Thyroid gland (tissue), 4 donors: ENCODE measurements at regions not wholly inside any gene's neighbourhood (a gene's known extent, or its start where the extent isn't known, plus 50 kb on each side); places are given as distances from the start of the nearest gene placed in this dataset.
"Not testable (repeated sequence)": the region's sequence is repeated elsewhere in the genome, so short reads cannot be mapped to it uniquely, and the experiment has no call there.

ENCODE experiments used
- DNase-seq, 2 donors: peaks; one replicate each; pipeline ENCODE4 v3.0.0-alpha.2; 2019
- H3K27ac ChIP-seq, 3 donors: fragments of 200-600 bp; sonication (generic); 1 replicate in 2 of 3; 2 replicates in 1 of 3; pipeline ENCODE4 v1.5.1; 2016 to 2019; ENCODE audit warnings: mild to moderate bottlenecking in 1 of 3, moderate library complexity in 1 of 3
- H3K27me3 ChIP-seq: fragments of 200-600 bp; sonication (generic); one replicate; pipeline ENCODE4 v1.5.1; 2019
- H3K36me3 ChIP-seq, 2 donors: fragments of 200-600 bp; sonication (generic); one replicate each; pipeline ENCODE4 v1.5.1; 2016 to 2019
- H3K4me1 ChIP-seq, 2 donors: fragments of 200-600 bp; sonication (generic); one replicate each; pipeline ENCODE4 v1.5.1; 2017 to 2019
- H3K4me3 ChIP-seq, 3 donors: fragments of 200-600 bp; sonication (generic); replicated peaks in 1 of 3; 1 replicate in 2 of 3; 2 replicates in 1 of 3; pipeline ENCODE4 v1.5.1; 2016; ENCODE audit warnings: mild to moderate bottlenecking in 1 of 3
- H3K9me3 ChIP-seq: fragments of 200-600 bp; sonication (generic); one replicate; pipeline ENCODE4 v1.5.1; 2017
- POLR2A ChIP-seq, 2 donors: fragments of 450-650 bp; IDR thresholded peaks; one replicate each; pipeline ENCODE4 v1.6.1; 2017; ENCODE audit warnings: antibody characterized with exemption in 2 of 2, mild to moderate bottlenecking in 2 of 2, moderate library complexity in 1 of 2
- WGBS, 2 donors: methylation state at CpG; one replicate each; pipeline ENCODE4 v1.1.5; 2017; 5-methylcytosine and 5-hydroxymethylcytosine counted together
- intact Hi-C: fragments of 100-400 bp; cut with DNase I; formaldehyde crosslinking; loops from one replicate; pipeline ENCODE4 v1.15.1; 2023
- TF ChIP-seq, protein P1 (sequence below), 6 experiments: fragments of 200-600 bp in 3 of 6; fragments of 450-650 bp in 3 of 6; sonication (generic) in 3 of 6; IDR thresholded peaks; one replicate each; pipeline ENCODE4 v1.5.1; 2016 to 2019; ENCODE audit warnings: antibody characterized with exemption in 6 of 6, mild to moderate bottlenecking in 2 of 6, inconsistent platforms in 1 of 6, moderate library complexity in 1 of 6

DNA sequence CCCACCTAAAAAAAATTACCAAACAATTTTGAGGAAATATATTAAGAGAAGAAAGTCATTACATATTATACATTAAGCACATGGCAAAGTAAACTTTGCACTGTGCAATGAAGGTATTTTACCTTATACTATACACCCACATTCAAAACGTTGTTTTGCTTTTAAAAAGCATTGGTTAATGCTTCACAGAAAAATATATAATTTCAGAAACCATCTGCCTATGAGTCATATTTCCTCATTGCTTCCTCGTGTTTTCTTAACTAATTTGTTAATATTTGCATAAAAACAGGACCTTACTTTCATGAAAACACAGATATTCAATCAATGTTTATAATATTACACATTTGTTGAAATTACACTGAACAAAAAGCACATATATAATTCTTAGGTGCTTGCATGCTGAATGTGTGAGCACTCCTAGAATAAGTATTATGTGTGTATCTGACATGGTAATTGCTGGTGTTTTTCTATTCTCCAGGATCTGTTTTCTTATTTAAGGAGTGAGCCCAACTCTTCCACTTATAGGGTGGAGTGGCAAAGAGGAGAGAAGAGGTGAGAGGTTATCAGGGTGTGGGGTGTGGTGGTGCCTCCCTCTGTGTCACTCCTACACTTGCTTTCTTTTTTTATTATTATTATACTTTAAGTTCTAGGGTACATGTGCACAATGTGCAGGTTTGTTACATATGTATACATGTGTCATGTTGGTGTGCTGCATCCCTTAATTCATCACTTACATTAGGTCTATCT, 95.1 kb upstream of the IQCM start:
- no peak for TF ChIP-seq POLR2A (IDR thresholded peaks at IDR 0.05)
- TF ChIP-seq, protein P1, sequence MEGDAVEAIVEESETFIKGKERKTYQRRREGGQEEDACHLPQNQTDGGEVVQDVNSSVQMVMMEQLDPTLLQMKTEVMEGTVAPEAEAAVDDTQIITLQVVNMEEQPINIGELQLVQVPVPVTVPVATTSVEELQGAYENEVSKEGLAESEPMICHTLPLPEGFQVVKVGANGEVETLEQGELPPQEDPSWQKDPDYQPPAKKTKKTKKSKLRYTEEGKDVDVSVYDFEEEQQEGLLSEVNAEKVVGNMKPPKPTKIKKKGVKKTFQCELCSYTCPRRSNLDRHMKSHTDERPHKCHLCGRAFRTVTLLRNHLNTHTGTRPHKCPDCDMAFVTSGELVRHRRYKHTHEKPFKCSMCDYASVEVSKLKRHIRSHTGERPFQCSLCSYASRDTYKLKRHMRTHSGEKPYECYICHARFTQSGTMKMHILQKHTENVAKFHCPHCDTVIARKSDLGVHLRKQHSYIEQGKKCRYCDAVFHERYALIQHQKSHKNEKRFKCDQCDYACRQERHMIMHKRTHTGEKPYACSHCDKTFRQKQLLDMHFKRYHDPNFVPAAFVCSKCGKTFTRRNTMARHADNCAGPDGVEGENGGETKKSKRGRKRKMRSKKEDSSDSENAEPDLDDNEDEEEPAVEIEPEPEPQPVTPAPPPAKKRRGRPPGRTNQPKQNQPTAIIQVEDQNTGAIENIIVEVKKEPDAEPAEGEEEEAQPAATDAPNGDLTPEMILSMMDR (IDR thresholded peaks at IDR 0.05) = no peak
- peaks cover 10 to 19% of the 10 kb centered on the region in 2 donors for H3K4me1 ChIP-seq
- H3K27me3 ChIP-seq = no peaks in the 10 kb centered on the region
- WGBS, 2 donors = 48 to 65% methylated on average over 2 of the region's 2 CpGs
- H3K9me3 ChIP-seq = no peaks in the 10 kb centered on the region
- H3K4me3 ChIP-seq = no peak overlapping the region
- intact Hi-C loops = no loop called here
- H3K27ac ChIP-seq = peak overlapping the region in 1 of 3 donors; percentile 47
- no peaks in the 10 kb centered on the region for H3K36me3 ChIP-seq
- DNase-seq = no peak

DNA sequence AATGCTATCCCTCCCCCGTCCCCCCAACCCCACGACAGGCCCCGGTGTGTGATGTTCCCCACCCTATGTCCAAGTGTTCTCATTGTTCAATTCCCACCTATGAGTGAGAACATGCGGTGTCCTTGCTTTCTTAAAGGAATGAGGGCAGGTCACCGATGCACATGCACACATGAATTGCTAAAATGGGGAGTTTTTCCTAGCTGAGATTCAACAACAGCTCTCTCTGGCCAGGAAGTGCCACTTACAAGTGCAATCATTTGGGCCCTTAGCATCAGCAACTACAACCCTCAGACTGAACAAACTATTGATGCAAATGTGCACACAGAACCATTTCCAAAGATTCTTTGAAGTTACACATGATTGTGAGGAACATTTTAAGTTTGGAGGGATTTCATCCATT, 95.7 kb upstream of the IQCM start:
- H3K27ac ChIP-seq = peak overlapping the region in 1 of 3 donors; percentile 47
- no peak for TF ChIP-seq POLR2A (IDR thresholded peaks at IDR 0.05)
- TF ChIP-seq, protein P1 (IDR thresholded peaks at IDR 0.05) = no peak
- peak; percentile 57 to 62 for DNase-seq
- WGBS, 2 donors = 46% methylated on average over 5 of the region's 5 CpGs
- intact Hi-C loops = no loop called here
- H3K36me3 ChIP-seq = no peaks in the 10 kb centered on the region
- H3K4me3 ChIP-seq = no peak overlapping the region
- no peaks in the 10 kb centered on the region for H3K27me3 ChIP-seq
- peaks cover 10 to 19% of the 10 kb centered on the region in 2 donors for H3K4me1 ChIP-seq
- no peaks in the 10 kb centered on the region for H3K9me3 ChIP-seq

DNA sequence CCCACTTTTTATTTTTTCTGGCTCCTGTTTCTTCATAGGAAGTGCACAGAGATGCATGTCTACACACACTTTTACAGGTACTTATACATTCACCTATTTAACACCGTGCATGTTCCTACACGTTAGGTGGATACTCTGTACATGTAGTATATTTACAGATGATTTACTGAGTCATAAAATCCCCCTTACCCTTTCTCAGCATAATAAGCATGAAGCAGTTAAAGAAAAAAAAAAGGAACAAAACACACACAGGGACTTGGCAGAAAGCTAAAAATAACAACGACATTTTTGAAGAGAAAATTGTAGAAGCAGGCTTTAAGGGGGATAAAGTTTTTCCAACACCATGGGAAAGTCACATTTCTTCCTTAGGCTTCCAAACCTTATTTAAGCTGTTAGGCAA, 96.4 kb upstream of the IQCM start:
- Histone ChIP-seq H3K9me3 (no peaks in the 10 kb centered on the region), H3K4me3 (no peak overlapping the region), H3K4me1 (peaks cover 10 to 19% of the 10 kb centered on the region in 2 donors), H3K36me3 (no peaks in the 10 kb centered on the region), H3K27me3 (no peaks in the 10 kb centered on the region), H3K27ac (peak overlapping the region in 2 of 3 donors; percentile 7 to 41)
- 8 to 12% methylated on average over 3 of the region's 3 CpGs for WGBS, 2 donors
- intact Hi-C loops = no loop called here
- TF ChIP-seq POLR2A (IDR thresholded peaks at IDR 0.05) = no peak
- TF ChIP-seq, protein P1 (IDR thresholded peaks at IDR 0.05) = no peak
- DNase-seq = no peak

DNA sequence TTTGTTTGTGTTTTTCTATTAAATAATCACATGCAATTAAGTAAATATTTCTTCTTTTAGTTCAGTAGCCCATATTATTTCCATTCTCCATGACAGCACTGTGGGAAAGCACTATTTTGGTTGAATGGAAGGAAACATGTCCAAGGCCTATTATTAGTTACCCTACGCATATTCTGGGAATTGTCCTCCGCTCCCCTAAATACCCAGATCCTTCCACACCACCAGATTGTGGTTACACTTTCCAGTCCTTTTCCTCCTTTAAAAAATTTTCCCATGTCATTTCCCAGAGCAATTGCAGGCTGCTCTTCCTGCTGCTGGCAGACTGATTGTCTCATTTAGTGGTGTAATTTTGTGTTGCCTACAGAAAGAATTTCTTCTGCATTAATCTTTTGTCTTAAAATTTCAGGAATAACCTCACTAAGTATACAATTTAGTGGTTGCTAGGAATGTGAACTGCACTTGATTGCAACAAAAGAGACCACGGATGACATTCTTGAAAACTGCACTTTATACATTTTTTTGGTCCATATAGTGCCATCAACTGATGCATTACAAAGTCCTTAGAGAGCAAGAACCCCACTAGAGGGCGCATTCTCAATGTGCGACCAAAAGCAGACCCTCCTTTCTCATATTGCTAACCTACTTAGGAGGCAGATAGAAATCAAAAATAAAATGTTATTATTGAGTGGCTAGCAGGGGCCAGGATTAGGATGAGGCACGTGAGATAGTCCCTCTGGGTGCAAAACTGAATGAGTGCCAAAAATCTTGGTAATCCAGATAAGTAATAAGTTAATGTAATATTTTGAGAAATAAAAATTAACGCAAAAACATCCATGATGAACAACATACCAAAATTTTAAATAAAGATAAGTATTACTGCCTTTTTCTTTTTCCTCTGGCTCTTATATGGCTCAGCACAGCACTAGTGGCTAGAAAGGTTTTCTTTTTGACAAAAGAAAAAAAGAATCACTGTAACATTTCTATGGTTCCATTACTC, 98.8 kb upstream of the IQCM start:
- WGBS, 2 donors = 52 to 57% methylated on average over 7 of the region's 7 CpGs
- no peaks in the 10 kb centered on the region for H3K27me3 ChIP-seq
- H3K36me3 ChIP-seq = no peaks in the 10 kb centered on the region
- DNase-seq = peak; percentile 28 to 45
- H3K27ac ChIP-seq = no peak overlapping the region
- no peak overlapping the region for H3K4me3 ChIP-seq
- intact Hi-C loops = no loop called here
- TF ChIP-seq, protein P1 (IDR thresholded peaks at IDR 0.05) = peak in 5 of 6 experiments; percentile 25 to 66 (median 42)
- TF ChIP-seq POLR2A (IDR thresholded peaks at IDR 0.05) = no peak
- peaks cover 10 to 19% of the 10 kb centered on the region in 2 donors for H3K4me1 ChIP-seq
- H3K9me3 ChIP-seq = no peaks in the 10 kb centered on the region

DNA sequence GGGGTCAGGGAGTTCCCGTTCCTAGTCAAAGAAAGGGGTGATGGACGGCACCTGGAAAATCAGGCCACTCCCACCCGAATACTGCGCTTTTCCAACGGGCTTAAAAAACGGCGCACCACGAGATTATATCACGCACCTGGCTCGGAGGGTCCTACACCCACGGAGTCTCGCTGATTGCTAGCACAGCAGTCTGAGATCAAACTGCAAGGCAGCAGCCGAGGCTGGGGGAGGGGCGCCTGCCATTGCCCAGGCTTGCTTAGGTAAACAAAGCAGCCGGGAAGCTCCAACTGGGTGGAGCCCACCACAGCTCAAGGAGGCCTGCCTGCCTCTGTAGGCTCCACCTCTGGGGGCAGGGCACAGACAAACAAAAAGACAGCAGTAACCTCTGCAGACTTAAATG, 100.1 kb upstream of the IQCM start:
- H3K27ac ChIP-seq, H3K9me3 ChIP-seq, H3K36me3 ChIP-seq, intact Hi-C loops, H3K4me3 ChIP-seq, H3K27me3 ChIP-seq: not testable (repeated sequence)
- DNase-seq = peak in 1 of 2 donors; percentile 15
- 79 to 81% methylated on average over 14 of the region's 15 CpGs for WGBS, 2 donors
- peaks cover 10 to 19% of the 10 kb centered on the region in 2 donors for H3K4me1 ChIP-seq
